ENCODE measurements at regions not wholly inside any gene's neighbourhood (a gene's known extent, or its start where the extent isn't known, plus 50 kb on each side); places are given as distances from the start of the nearest gene placed in this dataset.
"Not testable (repeated sequence)": the region's sequence is repeated elsewhere in the genome, so short reads cannot be mapped to it uniquely, and the experiment has no call there.

- no peaks in the 10 kb centered on the region for H4K20me1 ChIP-seq (ENCODE audit: insufficient read depth)
- H3K9ac ChIP-seq, result no peak overlapping the region
- no peak overlapping the region for H3K4me2 ChIP-seq
- H3K9me3 ChIP-seq, result no peaks in the 10 kb centered on the region
- H2AFZ ChIP-seq (ENCODE audit: low read depth), result no peak overlapping the region
- H3F3A ChIP-seq (replicated peaks; ENCODE audit: insufficient read depth), result no peaks in the 10 kb centered on the region
- WGBS (ENCODE audit: low lambda C conversion rate), result 2% methylated on average over 3 of the region's 3 CpGs
- DNase-seq, result no peak
- no peaks in the 10 kb centered on the region for H3K36me3 ChIP-seq (replicated peaks in 1 of 2; ENCODE audit: control insufficient read depth in 1 of 2, insufficient read depth in 2 of 2, low read length in 1 of 2)
- no peak overlapping the region for H3K4me3 ChIP-seq (ENCODE audit: low read depth in 2 of 2, low read length in 1 of 2)
- no peaks in the 10 kb centered on the region for H3K9me2 ChIP-seq
- no peaks in the 10 kb centered on the region for H3K27me3 ChIP-seq (ENCODE audit: insufficient read depth)
- TF ChIP-seq, protein P1, sequence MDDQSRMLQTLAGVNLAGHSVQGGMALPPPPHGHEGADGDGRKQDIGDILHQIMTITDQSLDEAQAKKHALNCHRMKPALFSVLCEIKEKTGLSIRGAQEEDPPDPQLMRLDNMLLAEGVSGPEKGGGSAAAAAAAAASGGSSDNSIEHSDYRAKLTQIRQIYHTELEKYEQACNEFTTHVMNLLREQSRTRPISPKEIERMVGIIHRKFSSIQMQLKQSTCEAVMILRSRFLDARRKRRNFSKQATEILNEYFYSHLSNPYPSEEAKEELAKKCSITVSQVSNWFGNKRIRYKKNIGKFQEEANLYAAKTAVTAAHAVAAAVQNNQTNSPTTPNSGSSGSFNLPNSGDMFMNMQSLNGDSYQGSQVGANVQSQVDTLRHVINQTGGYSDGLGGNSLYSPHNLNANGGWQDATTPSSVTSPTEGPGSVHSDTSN (IDR thresholded peaks at IDR 0.05), result no peak
- TF ChIP-seq JUND (IDR thresholded peaks at IDR 0.05) (no peak), RXRA (IDR thresholded peaks at IDR 0.05; ENCODE audit: borderline replicate concordance, low read depth) (no peak), TEAD4 (IDR thresholded peaks at IDR 0.05; ENCODE audit: borderline replicate concordance, insufficient read depth) (no peak), RCOR1 (IDR thresholded peaks at IDR 0.05; ENCODE audit: low read length) (no peak), RFX5 (IDR thresholded peaks at IDR 0.05; ENCODE audit: low read length) (no peak), EZH2phosphoT487 (IDR thresholded peaks at IDR 0.05; ENCODE audit: borderline replicate concordance, low read depth) (no peak), GATA2 (CRISPR knock-in tag; IDR thresholded peaks at IDR 0.05) (no peak)
- no peaks in the 10 kb centered on the region for H3K4me1 ChIP-seq (ENCODE audit: control insufficient read depth in 1 of 2, insufficient read depth in 2 of 2, low read depth in 1 of 2, low read length in 1 of 2)
- H3K79me2 ChIP-seq (ENCODE audit: insufficient read depth), result no peaks in the 10 kb centered on the region
- no peak overlapping the region for H3K27ac ChIP-seq (ENCODE audit: low read depth in 2 of 2, low read length in 1 of 2)
- ChIA-PET POLR2A (no interaction called here), CTCF (no interaction called here)
These were observed 212.3 kb downstream of the NAP1L3 start for GRCh38 chrX:93461060-93461459.

DNA sequence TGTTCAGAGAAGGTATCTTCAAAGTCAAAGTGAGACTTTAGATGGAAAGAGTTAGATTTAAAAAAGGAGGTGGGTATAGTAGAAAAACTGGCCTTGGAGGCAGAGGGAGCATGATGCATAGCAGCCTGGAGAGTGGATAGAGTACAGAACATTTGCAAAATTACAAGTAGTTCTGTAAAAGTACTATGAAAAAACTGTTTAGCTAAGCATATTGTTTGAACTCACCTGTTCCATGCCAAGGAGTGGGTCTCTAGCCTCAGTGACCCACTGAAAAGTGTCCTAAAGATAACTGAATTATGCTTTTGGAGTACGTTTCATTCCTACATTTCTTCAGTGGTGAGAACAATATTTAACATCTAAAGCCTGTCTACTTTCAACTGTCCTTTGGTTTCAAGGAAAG lies 218.9 kb downstream of the NAP1L3 start:
- ChIA-PET POLR2A (no interaction called here), CTCF (no interaction called here)
- H3K27ac ChIP-seq (ENCODE audit: low read depth in 2 of 2, low read length in 1 of 2), result no peak overlapping the region
- H3K4me1 ChIP-seq (ENCODE audit: control insufficient read depth in 1 of 2, insufficient read depth in 2 of 2, low read depth in 1 of 2, low read length in 1 of 2), result no peaks in the 10 kb centered on the region
- WGBS (ENCODE audit: low lambda C conversion rate), result 0% methylated on average over 1 of the region's 1 CpG
- H2AFZ ChIP-seq (ENCODE audit: low read depth), result no peak overlapping the region
- no peak overlapping the region for H3K9ac ChIP-seq
- no peaks in the 10 kb centered on the region for H3F3A ChIP-seq (replicated peaks; ENCODE audit: insufficient read depth)
- no peaks in the 10 kb centered on the region for H3K9me3 ChIP-seq
- DNase-seq, result no peak
- H3K27me3 ChIP-seq (ENCODE audit: insufficient read depth), result no peaks in the 10 kb centered on the region
- H3K4me3 ChIP-seq (ENCODE audit: low read depth in 2 of 2, low read length in 1 of 2), result no peak overlapping the region
- no peaks in the 10 kb centered on the region for H3K36me3 ChIP-seq (replicated peaks in 1 of 2; ENCODE audit: control insufficient read depth in 1 of 2, insufficient read depth in 2 of 2, low read length in 1 of 2)
- no peaks in the 10 kb centered on the region for H4K20me1 ChIP-seq (ENCODE audit: insufficient read depth)
- TF ChIP-seq MEF2A (IDR thresholded peaks at IDR 0.05; ENCODE audit: borderline replicate concordance, low read depth) (no peak), FOXJ3 (CRISPR knock-in tag; IDR thresholded peaks at IDR 0.05) (no peak), NFIC (IDR thresholded peaks at IDR 0.05; ENCODE audit: borderline replicate concordance) (no peak), GABPA (IDR thresholded peaks at IDR 0.05; ENCODE audit: low read depth) (no peak), RFX5 (IDR thresholded peaks at IDR 0.05; ENCODE audit: low read length) (no peak)
- TF ChIP-seq, protein P1 (IDR thresholded peaks at IDR 0.05), result no peak
- no peak overlapping the region for H3K4me2 ChIP-seq
- no peaks in the 10 kb centered on the region for H3K9me2 ChIP-seq
- no peaks in the 10 kb centered on the region for H3K79me2 ChIP-seq (ENCODE audit: insufficient read depth)

- H3K79me2 ChIP-seq (ENCODE audit: insufficient read depth); CTCF ChIA-PET; H2AFZ ChIP-seq (ENCODE audit: low read depth); POLR2A ChIA-PET; H3K27ac ChIP-seq (ENCODE audit: low read depth in 2 of 2, low read length in 1 of 2); H3K4me2 ChIP-seq; H3K4me3 ChIP-seq (ENCODE audit: low read depth in 2 of 2, low read length in 1 of 2); DNase-seq; H4K20me1 ChIP-seq (ENCODE audit: insufficient read depth); H3F3A ChIP-seq (replicated peaks; ENCODE audit: insufficient read depth); H3K36me3 ChIP-seq (replicated peaks in 1 of 2; ENCODE audit: control insufficient read depth in 1 of 2, insufficient read depth in 2 of 2, low read length in 1 of 2); H3K9me3 ChIP-seq; H3K4me1 ChIP-seq (ENCODE audit: control insufficient read depth in 1 of 2, insufficient read depth in 2 of 2, low read depth in 1 of 2, low read length in 1 of 2); H3K9me2 ChIP-seq; H3K9ac ChIP-seq: not testable (repeated sequence)
- 13% methylated on average over 2 of the region's 6 CpGs for WGBS (ENCODE audit: low lambda C conversion rate)
- H3K27me3 ChIP-seq (ENCODE audit: insufficient read depth), result peaks cover 10% of the 10 kb centered on the region; the same call in 1 of the 2 replicates
These were observed 238.7 kb downstream of the NAP1L3 start for GRCh38 chrX:93434721-93435120.

All from SK-N-SH (cell line).